GM13976 (cell line): ENCODE measurements at regions not wholly inside any gene's neighbourhood (a gene's known extent, or its start where the extent isn't known, plus 50 kb on each side); places are given as distances from the start of the nearest gene placed in this dataset.
"Not testable (repeated sequence)": the region's sequence is repeated elsewhere in the genome, so short reads cannot be mapped to it uniquely, and the experiment has no call there.

Experiments used
- DNase-seq: peaks from one replicate; pipeline ENCODE4 v3.0.0; 2012; ENCODE audit warnings: low spot score
- in situ Hi-C: fragments of 300-500 bp; cut with MboI; formaldehyde crosslinking; loops from one replicate; pipeline ENCODE4 v1.12.0; 2022; ENCODE audit warnings: low sequenced_read_pairs, mixed read lengths, inconsistent platforms; ENCODE audit not compliant: unreplicated experiment
- TF ChIP-seq, protein P1 (sequence below): IDR thresholded peaks from 2 replicates; pipeline ENCODE4 v1.5.1; 2012; ENCODE audit warnings: borderline replicate concordance, mild to moderate bottlenecking; ENCODE audit not compliant: insufficient read depth; ENCODE audit errors: extremely low read depth, missing control alignments, control extremely low read depth

DNA sequence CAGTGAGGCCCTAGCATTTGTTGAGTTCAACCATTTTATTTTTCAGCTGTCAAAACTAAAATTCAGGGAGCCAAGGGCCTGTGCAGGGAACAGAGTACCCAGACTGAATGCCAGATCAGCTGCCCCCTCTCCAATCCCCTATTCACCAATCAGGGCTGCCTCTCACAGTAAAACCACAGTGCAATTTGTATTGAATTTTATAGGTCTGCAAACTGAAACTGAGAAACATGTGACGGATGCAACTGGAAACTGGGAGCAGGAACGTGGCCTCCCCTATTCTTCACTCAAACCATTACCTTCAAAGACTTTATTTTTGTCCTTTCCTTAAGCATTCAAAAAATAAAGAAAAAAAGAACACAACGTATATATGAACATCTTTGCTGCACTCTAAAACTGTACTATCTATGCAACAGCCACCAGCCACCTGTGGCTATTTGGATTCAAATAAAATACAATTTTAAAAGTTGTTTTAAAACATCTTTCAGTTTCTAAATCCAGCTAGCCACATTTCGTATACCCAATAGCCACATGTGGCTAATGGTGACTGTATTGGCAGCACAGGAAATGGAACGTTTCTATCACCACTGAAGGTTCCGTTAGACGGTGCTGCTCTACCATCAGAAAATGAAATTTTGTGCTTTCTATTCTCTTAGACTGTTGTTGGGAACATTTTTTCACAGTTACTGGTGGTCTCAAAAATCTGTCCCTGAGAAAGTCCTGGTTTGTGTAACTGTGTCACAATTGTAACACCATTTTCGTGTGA lies 371.3 kb upstream of the FAR2 start:
- TF ChIP-seq, protein P1, sequence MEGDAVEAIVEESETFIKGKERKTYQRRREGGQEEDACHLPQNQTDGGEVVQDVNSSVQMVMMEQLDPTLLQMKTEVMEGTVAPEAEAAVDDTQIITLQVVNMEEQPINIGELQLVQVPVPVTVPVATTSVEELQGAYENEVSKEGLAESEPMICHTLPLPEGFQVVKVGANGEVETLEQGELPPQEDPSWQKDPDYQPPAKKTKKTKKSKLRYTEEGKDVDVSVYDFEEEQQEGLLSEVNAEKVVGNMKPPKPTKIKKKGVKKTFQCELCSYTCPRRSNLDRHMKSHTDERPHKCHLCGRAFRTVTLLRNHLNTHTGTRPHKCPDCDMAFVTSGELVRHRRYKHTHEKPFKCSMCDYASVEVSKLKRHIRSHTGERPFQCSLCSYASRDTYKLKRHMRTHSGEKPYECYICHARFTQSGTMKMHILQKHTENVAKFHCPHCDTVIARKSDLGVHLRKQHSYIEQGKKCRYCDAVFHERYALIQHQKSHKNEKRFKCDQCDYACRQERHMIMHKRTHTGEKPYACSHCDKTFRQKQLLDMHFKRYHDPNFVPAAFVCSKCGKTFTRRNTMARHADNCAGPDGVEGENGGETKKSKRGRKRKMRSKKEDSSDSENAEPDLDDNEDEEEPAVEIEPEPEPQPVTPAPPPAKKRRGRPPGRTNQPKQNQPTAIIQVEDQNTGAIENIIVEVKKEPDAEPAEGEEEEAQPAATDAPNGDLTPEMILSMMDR, result no peak
- DNase-seq, result no peak
- in situ Hi-C loops, result no loop called here

DNA sequence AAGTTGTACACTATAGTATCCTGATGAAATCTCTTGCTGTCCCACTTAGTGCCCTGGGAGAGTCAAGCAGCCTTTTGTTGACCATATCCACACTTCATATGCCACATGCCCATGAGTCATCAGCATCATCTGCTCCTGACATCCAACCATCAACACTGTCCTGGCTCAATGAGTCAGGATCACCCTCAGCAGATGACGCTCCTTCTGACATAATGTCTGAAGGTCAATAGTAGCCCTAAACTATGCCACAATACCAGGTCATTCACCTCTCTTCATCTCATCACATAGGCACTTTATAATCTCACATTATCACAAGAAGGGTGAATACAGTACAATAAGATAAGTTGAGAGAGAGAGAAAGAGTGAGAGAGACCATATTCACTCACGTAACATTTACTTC lies 369.0 kb upstream of the FAR2 start:
- in situ Hi-C loops, result no loop called here

DNA sequence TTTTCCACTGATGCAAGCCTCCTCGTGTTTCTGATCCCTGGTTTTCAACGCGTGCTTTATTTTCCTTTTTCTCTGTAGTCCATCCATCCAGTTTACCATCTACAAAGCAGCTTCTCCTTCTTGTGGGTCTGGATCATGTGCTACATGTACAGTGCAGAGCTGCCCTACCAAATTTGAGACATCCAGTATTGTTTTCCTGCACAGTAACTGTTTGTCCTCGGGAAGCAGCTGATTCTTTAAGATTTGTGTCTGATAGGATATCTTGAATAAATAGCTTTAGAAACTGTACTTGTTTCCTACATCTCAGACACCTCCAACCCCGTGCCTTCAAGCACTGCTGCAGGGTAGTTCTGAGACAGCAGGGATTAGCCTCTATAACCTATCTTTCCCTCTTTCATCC lies 368.1 kb upstream of the FAR2 start:
- DNase-seq, result no peak
- TF ChIP-seq, protein P1, result no peak
- in situ Hi-C loops, result no loop called here

More for the DNA sequence above, 369.0 kb upstream of the FAR2 start:
- TF ChIP-seq, protein P1, result no peak
- DNase-seq, result no peak

DNA sequence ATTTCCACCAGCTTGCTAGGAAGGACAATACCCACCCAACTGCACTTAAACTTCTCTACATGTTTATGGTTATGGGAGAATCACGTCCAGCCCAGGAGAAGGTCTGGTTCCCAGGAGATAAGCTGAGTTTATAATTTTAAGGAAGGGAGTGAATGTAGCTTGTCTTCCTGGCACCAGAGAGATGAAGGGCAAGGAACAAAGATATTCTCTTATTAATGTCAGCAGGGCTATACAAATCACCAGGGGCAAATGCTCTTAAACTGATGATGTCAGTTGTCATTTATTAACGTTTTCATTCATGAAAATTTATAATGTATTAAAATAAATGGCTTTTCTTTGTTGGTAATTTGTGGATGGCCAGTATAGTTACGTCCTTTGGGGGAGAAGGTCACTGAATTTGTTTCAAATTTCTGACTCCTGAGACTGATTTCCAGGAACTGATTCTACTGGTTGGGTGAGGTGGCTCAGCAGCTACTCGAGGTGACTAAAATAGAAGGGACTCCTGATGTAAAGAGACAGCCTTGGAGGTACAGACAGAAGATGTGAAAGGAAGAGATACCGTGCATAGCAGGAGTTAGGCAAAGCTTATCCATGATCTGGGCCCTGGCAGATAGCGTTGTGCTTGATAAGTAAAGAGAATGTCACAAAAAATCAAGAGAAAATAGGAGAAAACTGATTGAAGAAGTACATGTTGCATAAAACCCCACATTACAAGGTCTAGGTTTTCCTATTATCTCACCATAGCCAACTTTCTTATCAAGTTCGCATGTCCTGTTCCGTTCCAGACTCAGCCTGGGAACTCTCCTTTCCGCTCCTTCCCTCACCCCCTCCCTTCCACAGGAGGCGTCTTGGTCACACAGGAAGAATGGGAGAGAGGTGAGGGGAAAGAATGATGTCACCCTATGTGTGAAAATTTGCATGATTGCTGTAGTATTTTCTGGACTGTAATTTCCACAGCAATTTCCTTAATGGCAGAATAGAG lies 367.1 kb upstream of the FAR2 start:
- no peak for DNase-seq
- TF ChIP-seq, protein P1, result no peak
- in situ Hi-C loops, result no loop called here

DNA sequence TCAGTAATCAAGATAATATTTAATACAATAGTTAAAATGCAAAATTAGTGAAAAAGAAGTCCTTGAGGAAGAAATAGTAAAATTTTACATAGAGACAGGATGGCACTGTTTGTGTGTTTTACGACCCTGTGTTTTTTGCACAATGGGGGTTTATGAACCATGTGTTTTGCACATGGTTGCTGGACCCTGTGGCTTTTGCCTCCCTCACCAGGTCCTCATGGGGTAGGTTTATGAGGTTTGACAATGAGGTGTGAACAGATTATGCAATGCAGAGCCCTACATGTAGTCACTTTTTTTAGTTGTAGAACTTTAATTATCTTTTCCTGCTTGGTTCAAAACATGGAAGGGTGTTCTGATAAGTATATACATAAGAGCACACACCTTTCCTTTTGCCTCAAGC lies 366.3 kb upstream of the FAR2 start:
- TF ChIP-seq, protein P1, result no peak
- in situ Hi-C loops, result no loop called here
- no peak for DNase-seq

DNA sequence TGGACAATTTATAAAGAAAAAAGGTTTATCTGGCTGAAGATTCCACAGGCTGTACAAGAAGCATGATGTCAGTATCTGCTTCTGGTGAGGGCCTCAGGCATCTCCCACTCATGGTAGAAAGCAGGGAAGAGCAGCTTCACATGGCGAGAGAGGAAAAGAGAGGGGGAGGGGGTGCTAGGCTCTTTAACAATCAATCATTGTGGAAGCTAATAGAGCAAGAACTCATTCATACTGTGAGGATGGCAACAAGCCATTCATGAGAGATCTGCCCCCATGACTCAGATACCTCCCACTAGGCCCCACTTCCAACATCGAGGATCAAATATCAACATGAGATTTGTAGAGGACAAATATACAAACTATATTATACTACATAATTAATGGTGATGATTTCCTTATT lies 361.9 kb upstream of the FAR2 start:
- DNase-seq, result no peak
- TF ChIP-seq, protein P1, result no peak
- in situ Hi-C loops, result no loop called here

DNA sequence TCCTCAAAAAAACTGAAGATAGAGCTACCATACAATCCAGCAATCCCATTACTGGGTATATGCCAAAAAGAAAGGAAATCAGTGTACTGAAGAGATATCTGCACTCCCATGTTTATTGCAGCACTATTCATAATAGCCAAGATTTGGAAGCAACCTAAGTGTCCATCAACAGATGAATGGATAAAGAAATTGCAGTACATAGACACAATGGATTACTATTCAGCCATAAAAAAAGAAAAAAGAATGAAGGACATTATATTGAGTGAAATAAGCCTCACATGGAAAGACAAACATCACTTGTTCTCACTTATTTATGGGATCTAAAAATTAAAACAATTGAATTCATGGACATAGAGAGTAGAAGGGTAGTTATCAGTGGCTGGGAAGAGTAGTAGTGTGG lies 360.8 kb upstream of the FAR2 start:
- DNase-seq, in situ Hi-C loops: not testable (repeated sequence)
